ENCODE measurements at regions not wholly inside any gene's neighbourhood (a gene's known extent, or its start where the extent isn't known, plus 50 kb on each side); places are given as distances from the start of the nearest gene placed in this dataset.

- CTCF ChIA-PET = no interaction called here
- no peaks in the 10 kb centered on the region for H4K20me1 ChIP-seq (ENCODE audit: insufficient read depth)
- no peak overlapping the region for H3K4me3 ChIP-seq
- no peak overlapping the region for H3K4me2 ChIP-seq
- no peak for TF ChIP-seq CTCF (conservative IDR thresholded peaks at IDR 0.05)
- TF ChIP-seq EZH2 (IDR thresholded peaks at IDR 0.05; ENCODE audit: low read depth) = no peak
- H3K36me3 ChIP-seq (ENCODE audit: low read depth) = no peaks in the 10 kb centered on the region
- intact Hi-C loops (cut with micrococcal nuclease; ENCODE audit: unreplicated experiment) = no loop called here
- POLR2A ChIA-PET (ENCODE audit: unreplicated experiment) = no interaction called here
- no peaks in the 10 kb centered on the region; the same call in 1 of the 2 replicates for H3K9me2 ChIP-seq (ENCODE audit: insufficient read depth)
- no TSS peak for BruUV-seq (replicated peaks)
- no peaks in the 10 kb centered on the region for H3K27me3 ChIP-seq (ENCODE audit: insufficient read depth, low read depth)
- no peaks in the 10 kb centered on the region for H3K9me3 ChIP-seq (ENCODE audit: insufficient read depth, low read depth)
- no peak for DNase-seq
- peaks cover 10% of the 10 kb centered on the region for H3K4me1 ChIP-seq (replicated peaks; ENCODE audit: insufficient read depth)
- no peak overlapping the region for H3K27ac ChIP-seq
- H3K79me2 ChIP-seq (ENCODE audit: low read depth) = no peaks in the 10 kb centered on the region
- H3F3A ChIP-seq (ENCODE audit: insufficient read depth, low read depth) = no peaks in the 10 kb centered on the region
- H2AFZ ChIP-seq = no peak overlapping the region
Observed at GRCh38 chr1:195327361-195327760, 1280.9 kb downstream of the KCNT2 start.

- H3K4me2 ChIP-seq = no peak overlapping the region
- H3K4me3 ChIP-seq = no peak overlapping the region
- H3K9me3 ChIP-seq (ENCODE audit: insufficient read depth, low read depth) = no peaks in the 10 kb centered on the region
- TF ChIP-seq CTCF (conservative IDR thresholded peaks at IDR 0.05) (no peak), EZH2 (IDR thresholded peaks at IDR 0.05; ENCODE audit: low read depth) (no peak)
- H3K9me2 ChIP-seq (ENCODE audit: insufficient read depth) = no peaks in the 10 kb centered on the region; the same call in 1 of the 2 replicates
- H3K4me1 ChIP-seq (replicated peaks; ENCODE audit: insufficient read depth) = peaks cover 10% of the 10 kb centered on the region
- intact Hi-C loops (cut with micrococcal nuclease; ENCODE audit: unreplicated experiment) = no loop called here
- DNase-seq = no peak
- no peaks in the 10 kb centered on the region for H3K79me2 ChIP-seq (ENCODE audit: low read depth)
- ChIA-PET POLR2A (ENCODE audit: unreplicated experiment) (no interaction called here), CTCF (no interaction called here)
- no peaks in the 10 kb centered on the region for H3K36me3 ChIP-seq (ENCODE audit: low read depth)
- no peaks in the 10 kb centered on the region for H3K27me3 ChIP-seq (ENCODE audit: insufficient read depth, low read depth)
- no TSS peak for BruUV-seq (replicated peaks)
- H4K20me1 ChIP-seq (ENCODE audit: insufficient read depth) = no peaks in the 10 kb centered on the region
- H3F3A ChIP-seq (ENCODE audit: insufficient read depth, low read depth) = no peaks in the 10 kb centered on the region
- H2AFZ ChIP-seq = no peak overlapping the region
- no peak overlapping the region for H3K27ac ChIP-seq
Observed at GRCh38 chr1:195326325-195326724, 1281.9 kb downstream of the KCNT2 start.

GRCh38 chr1:195325181-195325580, 1283.1 kb downstream of the KCNT2 start:
- intact Hi-C loops (cut with micrococcal nuclease; ENCODE audit: unreplicated experiment) = no loop called here
- Histone ChIP-seq H3K4me1 (replicated peaks; ENCODE audit: insufficient read depth) (peaks cover 10% of the 10 kb centered on the region), H3K79me2 (ENCODE audit: low read depth) (no peaks in the 10 kb centered on the region)

More at GRCh38 chr1:195325181-195325580, 1283.1 kb downstream of the KCNT2 start:
- Histone ChIP-seq H3K9me2 (ENCODE audit: insufficient read depth) (no peaks in the 10 kb centered on the region; the same call in 1 of the 2 replicates), H3K27me3 (ENCODE audit: insufficient read depth, low read depth) (no peaks in the 10 kb centered on the region), H3K4me2 (no peak overlapping the region), H3K27ac (no peak overlapping the region), H3F3A (ENCODE audit: insufficient read depth, low read depth) (no peaks in the 10 kb centered on the region), H3K9me3 (ENCODE audit: insufficient read depth, low read depth) (no peaks in the 10 kb centered on the region), H2AFZ (0 out of 2 replicates have a peak overlapping the region, but pooled peaks have one; percentile 16), H3K36me3 (ENCODE audit: low read depth) (no peaks in the 10 kb centered on the region), H3K4me3 (no peak overlapping the region), H4K20me1 (ENCODE audit: insufficient read depth) (no peaks in the 10 kb centered on the region)
- POLR2A ChIA-PET (ENCODE audit: unreplicated experiment) = no interaction called here
- CTCF ChIA-PET = no interaction called here
- no TSS peak for BruUV-seq (replicated peaks)
- TF ChIP-seq CTCF (conservative IDR thresholded peaks at IDR 0.05) = no peak
- TF ChIP-seq EZH2 (IDR thresholded peaks at IDR 0.05; ENCODE audit: low read depth) = no peak
- DNase-seq = no peak

Measured in PC-9 (cell line).